GM10248 (cell line): ENCODE measurements at regions not wholly inside any gene's neighbourhood (a gene's known extent, or its start where the extent isn't known, plus 50 kb on each side); places are given as distances from the start of the nearest gene placed in this dataset.
"Not testable (repeated sequence)": the region's sequence is repeated elsewhere in the genome, so short reads cannot be mapped to it uniquely, and the experiment has no call there.

Experiments
- CTCF ChIA-PET: fragments of 300-600 bp; sonication (Branson Sonifier 250); formaldehyde crosslinking; extraction: SDS; loops from one replicate; lab custom pipeline; 2021; ENCODE audit warnings: antibody characterized with exemption; lab: Yijun Ruan, JAX
- POLR2A ChIA-PET: fragments of 350-650 bp; sonication (Branson Sonifier 250); formaldehyde crosslinking; extraction: SDS; loops from one replicate; lab custom pipeline; 2020; ENCODE audit warnings: antibody characterized with exemption; lab: Yijun Ruan, JAX
- DNase-seq: peaks from one replicate; pipeline ENCODE4 v3.0.0; 2012; ENCODE audit errors: extremely low spot score
- CTCF ChIP-seq: IDR thresholded peaks from 2 replicates; pipeline ENCODE4 v1.5.1; 2012; ENCODE audit warnings: mild to moderate bottlenecking, low read depth; ENCODE audit errors: extremely low read depth, missing control alignments, control extremely low read depth

DNA sequence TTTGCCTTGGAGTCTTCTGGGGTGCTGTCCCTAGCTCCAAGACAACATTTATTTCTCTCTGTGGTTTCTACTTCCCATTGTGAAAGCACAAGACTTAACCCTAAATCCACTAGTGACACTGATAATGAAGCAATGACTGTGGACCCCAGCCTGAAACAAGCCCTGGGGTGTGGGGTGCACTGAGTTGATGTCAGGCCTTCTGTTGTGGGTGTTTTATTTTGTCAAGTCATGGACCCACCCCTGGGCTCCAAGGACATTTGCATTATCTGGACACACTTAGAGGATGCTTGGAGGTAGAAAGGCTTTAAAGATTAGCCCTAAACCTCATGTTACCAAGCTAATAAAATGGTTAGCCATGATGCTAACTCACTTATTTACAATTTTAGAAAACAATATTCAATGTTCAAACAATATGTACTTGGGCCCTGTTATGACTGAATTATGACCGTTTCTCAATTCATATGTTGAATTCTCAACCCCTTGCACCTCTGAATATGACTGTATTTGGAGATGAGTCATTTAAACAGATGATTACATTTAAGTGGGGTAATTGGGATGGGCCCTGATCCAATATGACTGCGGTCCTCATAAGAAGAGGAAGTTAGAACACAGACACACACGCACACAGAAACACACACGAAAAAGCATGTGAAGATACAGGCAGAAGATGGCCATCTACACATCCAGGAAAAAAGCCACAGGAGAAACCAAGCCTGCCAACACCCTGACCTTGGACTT is 137.2 kb upstream of the IGFBP3 start:
- ChIA-PET CTCF (no interaction called here), POLR2A (no interaction called here)
- no peak for TF ChIP-seq CTCF
- no peak for DNase-seq

DNA sequence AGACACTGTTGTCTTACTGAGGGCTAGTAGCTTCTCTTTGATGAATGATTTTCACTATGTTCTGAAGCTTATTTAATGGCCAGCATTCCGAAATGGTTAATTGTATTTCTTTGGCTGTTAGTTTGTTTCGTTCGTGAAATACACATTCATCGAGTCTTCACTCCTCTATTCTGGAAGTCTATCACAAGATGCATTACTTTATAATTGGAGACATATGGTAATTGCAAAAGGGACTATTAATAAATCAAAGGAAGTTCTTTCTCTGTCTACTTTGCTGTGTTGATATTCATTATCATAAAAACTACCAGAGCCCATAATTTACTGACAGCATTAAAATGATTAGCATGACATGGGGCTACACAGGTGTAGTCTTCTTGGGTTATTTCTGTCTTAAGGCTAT is 133.8 kb upstream of the IGFBP3 start:
- ChIA-PET CTCF (interaction anchor here (1.0 to 1.3 kb wide), 3 partner anchors 9 to 17 kb away, joined by 3 read pairs; no protein-coding TSS in a partner anchor), POLR2A (no interaction called here)
- TF ChIP-seq CTCF = no peak
- no peak for DNase-seq

GRCh38 chr7:46054272-46054671 is 133.2 kb upstream of the IGFBP3 start:
- POLR2A ChIA-PET = no interaction called here

DNA sequence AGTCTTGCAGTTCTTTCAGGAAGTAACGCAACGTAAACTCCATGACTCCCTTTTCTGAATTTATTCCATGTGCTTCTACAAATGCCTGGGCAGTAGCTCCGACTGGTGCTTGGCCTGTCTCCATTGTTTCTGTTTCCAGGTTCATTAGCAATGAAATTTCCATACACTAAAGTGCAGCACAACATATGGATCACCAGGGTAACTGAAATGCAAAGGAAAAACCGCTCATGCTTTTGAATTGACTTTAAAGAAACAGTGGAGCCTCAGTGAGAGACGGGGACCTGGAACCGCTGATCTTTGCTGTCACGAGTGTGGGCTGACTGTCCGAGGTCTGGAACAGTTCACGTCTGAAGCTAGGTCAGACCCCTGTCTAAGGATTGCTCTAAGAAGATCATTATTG is 126.5 kb upstream of the IGFBP3 start:
- DNase-seq = no peak
- no peak for TF ChIP-seq CTCF
- CTCF ChIA-PET = interaction anchor here (1.3 kb wide), 1 partner anchor 9 kb away, joined by 4 read pairs; no protein-coding TSS in a partner anchor
- POLR2A ChIA-PET = no interaction called here

More at GRCh38 chr7:46054272-46054671, 133.2 kb upstream of the IGFBP3 start:
- TF ChIP-seq CTCF = no peak
- DNase-seq = no peak
- CTCF ChIA-PET = interaction anchor here (1.0 to 1.5 kb wide), 6 partner anchors 9 to 28 kb away, joined by 3 to 4 read pairs (median 3); no protein-coding TSS in a partner anchor

DNA sequence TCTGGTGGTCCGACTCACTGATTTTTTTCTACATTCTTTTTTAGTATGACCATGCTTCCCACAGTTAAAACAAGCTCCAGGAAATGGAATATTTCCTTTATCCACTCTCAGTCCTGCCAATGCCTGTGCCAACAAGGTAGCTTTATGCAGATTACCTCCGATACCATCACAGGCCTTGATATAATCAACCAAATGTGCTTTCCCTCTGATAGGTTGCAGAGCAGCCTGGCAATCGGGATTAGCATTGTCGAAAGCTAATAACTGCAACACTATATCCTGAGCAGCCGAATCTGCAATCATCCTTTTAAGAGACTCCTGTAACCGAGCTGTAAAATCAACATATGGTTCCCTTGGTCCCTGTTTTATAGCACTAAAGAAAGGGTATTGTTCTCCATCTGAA is 122.3 kb upstream of the IGFBP3 start:
- POLR2A ChIA-PET, DNase-seq: not testable (repeated sequence)
- CTCF ChIA-PET = interaction anchor here (2.3 kb wide), 1 partner anchor 21 kb away, joined by 6 read pairs; no protein-coding TSS in a partner anchor

DNA sequence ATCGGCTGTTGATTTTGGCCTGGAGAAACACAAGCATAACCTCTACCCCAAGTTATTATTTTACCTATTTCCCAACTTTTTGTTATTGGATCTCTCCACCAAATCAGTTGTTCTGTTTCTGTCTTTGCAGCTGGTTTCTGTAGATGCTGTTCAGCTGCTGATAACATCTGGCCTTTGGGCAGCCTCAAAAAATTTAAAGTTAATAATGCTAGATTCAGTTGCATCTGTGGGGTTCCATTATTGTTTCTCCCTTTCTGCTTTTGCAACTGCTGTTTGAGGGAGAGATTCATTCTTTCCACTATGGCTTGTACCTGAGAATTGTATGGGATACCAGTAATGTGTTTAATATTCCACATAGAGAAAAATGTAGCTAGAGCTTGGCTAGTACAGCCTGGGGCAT is 118.7 kb upstream of the IGFBP3 start:
- DNase-seq, POLR2A ChIA-PET, CTCF ChIA-PET: not testable (repeated sequence)

- ChIA-PET POLR2A (no interaction called here), CTCF (no interaction called here)
- no peak for DNase-seq
- no peak for TF ChIP-seq CTCF
These were observed 114.1 kb upstream of the IGFBP3 start for GRCh38 chr7:46035166-46035565.
